ENCODE measurements at regions not wholly inside any gene's neighbourhood (a gene's known extent, or its start where the extent isn't known, plus 50 kb on each side); places are given as distances from the start of the nearest gene placed in this dataset.

GRCh38 chr11:82356316-82356715 is 377.3 kb downstream of the FAM181B start:
- no peak overlapping the region for H3K27ac Mint-ChIP-seq
- Histone ChIP-seq H3K36me3 (no peaks in the 10 kb centered on the region), H4K20me1 (ENCODE audit: low read depth) (no peaks in the 10 kb centered on the region), H3K27me3 (no peaks in the 10 kb centered on the region), H3K79me2 (ENCODE audit: low read depth) (no peaks in the 10 kb centered on the region), H3K4me3 (no peak overlapping the region), H3K4me2 (no peak overlapping the region), H2AFZ (replicated peaks) (no peak overlapping the region), H3K9ac (no peak overlapping the region), H3K9me3 (ENCODE audit: low read depth) (no peaks in the 10 kb centered on the region), H3K27ac (no peak overlapping the region), H3K4me1 (peaks cover 7% of the 10 kb centered on the region), H3F3A (ENCODE audit: low read depth) (no peaks in the 10 kb centered on the region)
- H3K9me3 Mint-ChIP-seq, result no peaks in the 10 kb centered on the region
- peaks cover 4% of the 10 kb centered on the region for H3K4me1 Mint-ChIP-seq
- TF ChIP-seq EZH2 (IDR thresholded peaks at IDR 0.05) (no peak), CTCF (IDR thresholded peaks at IDR 0.05) (no peak), EZH2phosphoT487 (IDR thresholded peaks at IDR 0.05) (no peak)
- no peak overlapping the region for H3K4me3 Mint-ChIP-seq
- peaks cover 2% of the 10 kb centered on the region for H3K27me3 Mint-ChIP-seq (ENCODE audit: insufficient read depth, low read depth)
- H3K36me3 Mint-ChIP-seq, result no peaks in the 10 kb centered on the region
- no peak for DNase-seq (ENCODE audit: low spot score)

GRCh38 chr11:82355313-82355823 is 378.3 kb downstream of the FAM181B start:
- Histone ChIP-seq H3K27ac (no peak overlapping the region), H3K9ac (no peak overlapping the region), H4K20me1 (ENCODE audit: low read depth) (no peaks in the 10 kb centered on the region), H3K79me2 (ENCODE audit: low read depth) (no peaks in the 10 kb centered on the region), H2AFZ (replicated peaks) (no peak overlapping the region), H3K36me3 (no peaks in the 10 kb centered on the region), H3K4me3 (no peak overlapping the region), H3K4me2 (no peak overlapping the region), H3F3A (ENCODE audit: low read depth) (no peaks in the 10 kb centered on the region), H3K27me3 (no peaks in the 10 kb centered on the region), H3K9me3 (ENCODE audit: low read depth) (no peaks in the 10 kb centered on the region), H3K4me1 (peaks cover 7% of the 10 kb centered on the region)
- TF ChIP-seq EZH2 (IDR thresholded peaks at IDR 0.05), result no peak
- TF ChIP-seq CTCF (IDR thresholded peaks at IDR 0.05), result no peak
- TF ChIP-seq EZH2phosphoT487 (IDR thresholded peaks at IDR 0.05), result no peak
- Mint-ChIP-seq H3K4me3 (no peak overlapping the region), H3K4me1 (peaks cover 4% of the 10 kb centered on the region), H3K27me3 (ENCODE audit: insufficient read depth, low read depth) (peaks cover 2% of the 10 kb centered on the region), H3K36me3 (no peaks in the 10 kb centered on the region), H3K9me3 (no peaks in the 10 kb centered on the region), H3K27ac (no peak overlapping the region)
- no peak for DNase-seq (ENCODE audit: low spot score)

- no peaks in the 10 kb centered on the region for H3K36me3 ChIP-seq
- no peak overlapping the region for H3K9ac ChIP-seq
- H3K27me3 Mint-ChIP-seq (ENCODE audit: insufficient read depth, low read depth), result no peaks in the 10 kb centered on the region
- H3K36me3 Mint-ChIP-seq, result no peaks in the 10 kb centered on the region
- no peak overlapping the region for H3K27ac ChIP-seq
- TF ChIP-seq CTCF (IDR thresholded peaks at IDR 0.05), result no peak
- TF ChIP-seq EZH2phosphoT487 (IDR thresholded peaks at IDR 0.05), result no peak
- TF ChIP-seq EZH2 (IDR thresholded peaks at IDR 0.05), result no peak
- no peaks in the 10 kb centered on the region for H3K79me2 ChIP-seq (ENCODE audit: low read depth)
- no peak for DNase-seq (ENCODE audit: low spot score)
- no peaks in the 10 kb centered on the region for H3K9me3 Mint-ChIP-seq
- no peaks in the 10 kb centered on the region for H3K4me1 ChIP-seq
- H3F3A ChIP-seq (ENCODE audit: low read depth), result no peaks in the 10 kb centered on the region
- H3K4me2 ChIP-seq, result no peak overlapping the region
- no peak overlapping the region for H2AFZ ChIP-seq (replicated peaks)
- no peaks in the 10 kb centered on the region for H3K27me3 ChIP-seq
- no peaks in the 10 kb centered on the region for H3K4me1 Mint-ChIP-seq
- no peak overlapping the region for H3K4me3 Mint-ChIP-seq
- no peaks in the 10 kb centered on the region for H3K9me3 ChIP-seq (ENCODE audit: low read depth)
- H3K27ac Mint-ChIP-seq, result no peak overlapping the region
- no peaks in the 10 kb centered on the region for H4K20me1 ChIP-seq (ENCODE audit: low read depth)
- no peak overlapping the region for H3K4me3 ChIP-seq
Measured at GRCh38 chr11:82326853-82327252, 406.8 kb downstream of the FAM181B start.

All from neural progenitor cell (in vitro differentiated cells).